ENCODE measurements at regions not wholly inside any gene's neighbourhood (a gene's known extent, or its start where the extent isn't known, plus 50 kb on each side); places are given as distances from the start of the nearest gene placed in this dataset.

DNA sequence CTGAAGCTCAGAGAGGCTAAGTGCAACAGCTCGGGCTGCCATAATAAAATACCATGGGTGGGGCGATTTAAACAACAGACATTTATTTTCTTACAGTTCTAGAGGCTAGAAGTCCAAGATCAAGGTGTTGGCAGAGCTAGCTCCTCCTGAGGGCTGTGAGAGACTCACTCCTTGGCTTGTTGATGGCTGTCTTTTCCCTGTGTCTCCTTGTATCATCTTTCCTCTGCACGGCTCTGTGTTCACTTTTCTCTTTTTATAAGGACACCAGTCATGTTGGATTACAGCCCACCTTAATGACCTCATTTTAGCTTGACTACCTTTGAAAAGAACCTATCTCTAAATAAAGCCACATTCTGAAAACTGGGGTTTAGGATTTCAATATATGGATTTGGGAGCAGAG lies 129.7 kb downstream of the RPL22L1 start:
- no peak for FAIRE-seq
- no peak overlapping the region for H3K4me3 ChIP-seq
- H3K27ac ChIP-seq: no peak overlapping the region
- WGBS, 2 donors: 77 to 86% methylated on average over 3 of the region's 3 CpGs
- no peak for ATAC-seq
- no peaks in the 10 kb centered on the region for H3K27me3 ChIP-seq
- DNase-seq: no peak
- no peaks in the 10 kb centered on the region for H3K9me3 ChIP-seq
- TF ChIP-seq, protein P1, sequence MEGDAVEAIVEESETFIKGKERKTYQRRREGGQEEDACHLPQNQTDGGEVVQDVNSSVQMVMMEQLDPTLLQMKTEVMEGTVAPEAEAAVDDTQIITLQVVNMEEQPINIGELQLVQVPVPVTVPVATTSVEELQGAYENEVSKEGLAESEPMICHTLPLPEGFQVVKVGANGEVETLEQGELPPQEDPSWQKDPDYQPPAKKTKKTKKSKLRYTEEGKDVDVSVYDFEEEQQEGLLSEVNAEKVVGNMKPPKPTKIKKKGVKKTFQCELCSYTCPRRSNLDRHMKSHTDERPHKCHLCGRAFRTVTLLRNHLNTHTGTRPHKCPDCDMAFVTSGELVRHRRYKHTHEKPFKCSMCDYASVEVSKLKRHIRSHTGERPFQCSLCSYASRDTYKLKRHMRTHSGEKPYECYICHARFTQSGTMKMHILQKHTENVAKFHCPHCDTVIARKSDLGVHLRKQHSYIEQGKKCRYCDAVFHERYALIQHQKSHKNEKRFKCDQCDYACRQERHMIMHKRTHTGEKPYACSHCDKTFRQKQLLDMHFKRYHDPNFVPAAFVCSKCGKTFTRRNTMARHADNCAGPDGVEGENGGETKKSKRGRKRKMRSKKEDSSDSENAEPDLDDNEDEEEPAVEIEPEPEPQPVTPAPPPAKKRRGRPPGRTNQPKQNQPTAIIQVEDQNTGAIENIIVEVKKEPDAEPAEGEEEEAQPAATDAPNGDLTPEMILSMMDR (IDR thresholded peaks at IDR 0.05): no peak
- H3K36me3 ChIP-seq: no peaks in the 10 kb centered on the region
- intact Hi-C loops (cut with DNase I): no loop called here
- H3K4me1 ChIP-seq: no peaks in the 10 kb centered on the region

DNA sequence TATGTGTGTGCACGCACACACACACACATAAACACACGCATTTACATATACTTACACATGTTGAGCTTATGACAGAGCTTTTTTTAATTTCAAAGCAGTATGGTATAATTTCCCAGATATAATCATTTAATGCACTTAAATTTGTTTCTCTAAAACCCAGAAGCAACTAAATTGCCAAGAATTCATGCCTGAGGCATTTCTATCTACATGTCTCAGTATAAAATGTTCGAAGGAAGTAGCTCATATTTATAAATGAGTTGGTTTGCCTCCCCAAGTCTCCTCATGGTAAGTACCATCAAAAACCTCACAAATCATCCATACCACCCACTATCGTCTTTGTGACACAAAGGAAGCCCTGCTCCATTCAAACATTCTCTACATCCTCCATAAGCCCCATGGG lies 130.6 kb downstream of the RPL22L1 start:
- 81 to 87% methylated on average over 4 of the region's 4 CpGs for WGBS, 2 donors
- ATAC-seq: no peak
- H3K4me3 ChIP-seq: no peak overlapping the region

DNA sequence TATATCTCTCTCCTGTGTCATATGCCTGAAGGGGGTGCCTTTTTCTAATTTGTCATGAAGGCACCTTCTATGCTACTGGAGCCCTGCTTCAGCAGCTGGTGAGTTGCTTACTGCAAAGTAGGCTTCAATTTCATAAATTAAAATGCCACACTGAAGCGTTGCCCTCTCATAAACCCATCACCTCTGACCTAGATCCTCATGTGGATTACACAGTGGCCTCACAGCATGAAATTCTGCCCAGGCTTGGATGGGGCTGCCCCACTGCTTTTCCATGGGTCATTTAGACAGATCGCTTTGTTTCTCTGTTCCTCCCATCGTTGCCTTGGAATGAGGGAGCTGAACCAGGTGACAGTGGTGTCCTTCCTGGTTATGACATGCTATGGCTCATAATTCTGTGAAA lies 131.2 kb downstream of the RPL22L1 start:
- no peaks in the 10 kb centered on the region for H3K9me3 ChIP-seq
- H3K36me3 ChIP-seq: no peaks in the 10 kb centered on the region
- intact Hi-C loops (cut with DNase I): no loop called here
- no peaks in the 10 kb centered on the region for H3K27me3 ChIP-seq
- no peak overlapping the region for H3K4me3 ChIP-seq
- TF ChIP-seq, protein P1 (IDR thresholded peaks at IDR 0.05): no peak
- no peak for DNase-seq
- H3K27ac ChIP-seq: no peak overlapping the region
- no peaks in the 10 kb centered on the region for H3K4me1 ChIP-seq
- 69 to 84% methylated on average over 3 of the region's 3 CpGs for WGBS, 2 donors
- no peak for FAIRE-seq
- ATAC-seq: no peak

More for the DNA sequence above, 130.6 kb downstream of the RPL22L1 start:
- no peaks in the 10 kb centered on the region for H3K36me3 ChIP-seq
- FAIRE-seq: no peak
- intact Hi-C loops (cut with DNase I): no loop called here
- H3K4me1 ChIP-seq: no peaks in the 10 kb centered on the region
- DNase-seq: no peak
- no peak overlapping the region for H3K27ac ChIP-seq
- no peaks in the 10 kb centered on the region for H3K27me3 ChIP-seq
- H3K9me3 ChIP-seq: no peaks in the 10 kb centered on the region
- TF ChIP-seq, protein P1 (IDR thresholded peaks at IDR 0.05): no peak

DNA sequence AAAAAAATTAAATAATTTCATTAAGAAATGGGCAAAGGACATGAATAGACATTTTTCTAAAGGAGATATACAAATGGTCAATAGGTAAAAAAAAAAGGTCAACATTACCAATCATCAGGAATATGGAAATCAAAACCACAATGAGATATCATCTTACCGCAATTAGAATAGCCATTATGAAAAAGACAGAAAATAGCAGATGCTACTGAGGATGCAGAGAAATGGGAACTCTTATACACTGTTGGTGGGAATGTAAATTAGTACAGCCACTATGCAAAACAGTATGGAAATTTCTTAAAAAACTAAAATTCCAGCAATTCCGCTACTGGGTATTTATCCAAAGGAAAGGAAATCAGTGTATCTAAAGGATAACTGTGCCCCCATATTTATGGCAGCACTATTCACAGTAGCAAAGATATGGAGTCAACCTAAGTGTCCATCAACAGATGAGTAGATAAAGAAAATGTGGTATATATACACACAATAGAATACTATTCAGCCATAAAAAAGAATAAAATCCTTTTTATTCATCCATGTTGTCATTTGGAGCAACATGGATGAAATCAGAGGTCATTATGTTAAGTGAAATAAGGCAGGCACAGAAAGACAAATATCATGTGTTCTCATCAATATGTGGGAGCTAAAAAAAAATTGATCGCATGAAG lies 132.4 kb downstream of the RPL22L1 start:
- no peaks in the 10 kb centered on the region for H3K36me3 ChIP-seq
- 96 to 100% methylated on average over 3 of the region's 3 CpGs for WGBS, 2 donors
- intact Hi-C loops (cut with DNase I): no loop called here
- no peak overlapping the region for H3K4me3 ChIP-seq
- FAIRE-seq (no peak), ATAC-seq (no peak), DNase-seq (no peak)
- H3K9me3 ChIP-seq: no peaks in the 10 kb centered on the region
- H3K27ac ChIP-seq: no peak overlapping the region
- no peaks in the 10 kb centered on the region for H3K27me3 ChIP-seq
- TF ChIP-seq, protein P1 (IDR thresholded peaks at IDR 0.05): no peak
- no peaks in the 10 kb centered on the region for H3K4me1 ChIP-seq

DNA sequence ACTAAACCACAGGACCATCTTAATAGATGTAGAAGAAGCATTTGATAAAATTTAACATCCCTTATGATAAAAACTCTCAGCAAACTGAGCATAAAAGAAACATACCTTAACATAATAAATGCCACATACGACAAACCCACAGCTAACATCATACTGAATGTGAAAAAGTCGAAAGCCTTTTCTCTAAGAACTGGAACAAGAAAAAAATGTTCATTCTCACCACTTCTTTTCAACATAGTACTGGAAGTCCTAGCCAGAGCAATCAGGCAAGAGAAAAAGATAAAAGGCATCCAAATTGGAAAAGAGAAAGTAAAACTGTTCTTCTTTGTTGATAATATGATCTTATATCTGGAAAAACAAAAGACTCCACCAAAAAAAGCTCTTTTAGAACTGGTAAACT lies 134.2 kb downstream of the RPL22L1 start:
- 87 to 97% methylated on average over 2 of the region's 2 CpGs for WGBS, 2 donors
- no peak for FAIRE-seq

More for the DNA sequence above, 134.2 kb downstream of the RPL22L1 start:
- ATAC-seq (no peak), DNase-seq (no peak)
- H3K27me3 ChIP-seq: no peaks in the 10 kb centered on the region
- TF ChIP-seq, protein P1 (IDR thresholded peaks at IDR 0.05): no peak
- no peaks in the 10 kb centered on the region for H3K4me1 ChIP-seq
- H3K9me3 ChIP-seq: no peaks in the 10 kb centered on the region
- intact Hi-C loops (cut with DNase I): no loop called here
- H3K36me3 ChIP-seq: no peaks in the 10 kb centered on the region
- H3K27ac ChIP-seq: no peak overlapping the region
- no peak overlapping the region for H3K4me3 ChIP-seq
